Mesenchymal stem cell (in vitro differentiated cells and primary cell): ENCODE measurements at regions not wholly inside any gene's neighbourhood (a gene's known extent, or its start where the extent isn't known, plus 50 kb on each side); places are given as distances from the start of the nearest gene placed in this dataset.

Experiments
- DNase-seq: peaks from one replicate; pipeline ENCODE4 v3.0.0-alpha.2; 2013
- H2AFZ ChIP-seq: one replicate; pipeline ENCODE4 v1.6.1; 2013; ENCODE audit warnings: low read depth, mild to moderate bottlenecking, control low read depth, inconsistent platforms, low read length, moderate library complexity
- H2AK5ac ChIP-seq: 2 replicates; pipeline ENCODE4 v1.6.1; 2013; ENCODE audit warnings: low read length, moderate library complexity, mild to moderate bottlenecking, inconsistent platforms; ENCODE audit not compliant: severe bottlenecking
- H2BK120ac ChIP-seq: one replicate; pipeline ENCODE4 v1.6.1; 2013; ENCODE audit warnings: low read depth, mild to moderate bottlenecking, inconsistent platforms, low read length, moderate library complexity
- H2BK12ac ChIP-seq, 2 experiments: one replicate each; pipeline ENCODE4 v1.6.1; 2013; ENCODE audit warnings: inconsistent platforms in 2 of 2, low read length in 2 of 2, mild to moderate bottlenecking in 2 of 2, moderate library complexity in 2 of 2, control low read depth in 1 of 2
- H2BK15ac ChIP-seq: one replicate; pipeline ENCODE4 v1.6.1; 2013; ENCODE audit warnings: mild to moderate bottlenecking, low read depth, inconsistent platforms; ENCODE audit not compliant: poor library complexity, severe bottlenecking
- H2BK5ac ChIP-seq: 2 replicates; pipeline ENCODE4 v1.6.1; 2013; ENCODE audit warnings: low read depth, mild to moderate bottlenecking, low read length, control low read depth, inconsistent platforms; ENCODE audit not compliant: poor library complexity, severe bottlenecking
- H3K14ac ChIP-seq, 2 experiments: one replicate each; pipeline ENCODE4 v1.6.1; 2013; ENCODE audit warnings: inconsistent platforms in 2 of 2, low read length in 2 of 2, control low read depth in 1 of 2, mild to moderate bottlenecking in 1 of 2, moderate library complexity in 1 of 2
- H3K18ac ChIP-seq, 2 experiments: one replicate each; pipeline ENCODE4 v1.6.1; 2013; ENCODE audit warnings: inconsistent platforms in 2 of 2, low read length in 2 of 2, control low read depth in 1 of 2, low read depth in 1 of 2, mild to moderate bottlenecking in 1 of 2
- H3K23ac ChIP-seq, 2 experiments: one replicate each; pipeline ENCODE4 v1.6.1; 2013; ENCODE audit warnings: inconsistent platforms in 2 of 2, low read length in 2 of 2, mild to moderate bottlenecking in 2 of 2, moderate library complexity in 2 of 2, control low read depth in 1 of 2
- H3K27ac ChIP-seq: 2 replicates; pipeline ENCODE4 v1.5.1; 2013; ENCODE audit warnings: mild to moderate bottlenecking, moderate library complexity, low read length, control low read depth, inconsistent platforms; ENCODE audit not compliant: poor library complexity, severe bottlenecking
- H3K27me3 ChIP-seq, 2 experiments: 2 replicates each; pipeline versions ENCODE4 v1.6.1 to v1.7.0; 2013; ENCODE audit warnings: low read length in 2 of 2, mild to moderate bottlenecking in 2 of 2, moderate library complexity in 2 of 2, control low read depth in 1 of 2, inconsistent platforms in 1 of 2; ENCODE audit not compliant: control insufficient read depth in 1 of 2, insufficient read depth in 1 of 2
- H3K36me3 ChIP-seq, 2 experiments: 2 replicates each; pipeline versions ENCODE4 v1.6.1 to v1.7.0; 2013; ENCODE audit warnings: low read length in 2 of 2, control low read depth in 1 of 2, inconsistent platforms in 1 of 2, low read depth in 1 of 2, mild to moderate bottlenecking in 1 of 2; ENCODE audit not compliant: insufficient read depth in 2 of 2, control insufficient read depth in 1 of 2
- H3K4ac ChIP-seq, 2 experiments: one replicate each; pipeline ENCODE4 v1.6.1; 2013; ENCODE audit warnings: inconsistent platforms in 2 of 2, low read length in 2 of 2, mild to moderate bottlenecking in 2 of 2, moderate library complexity in 2 of 2, control low read depth in 1 of 2, low read depth in 1 of 2
- H3K4me1 ChIP-seq: 2 replicates; pipeline ENCODE4 v1.6.1; 2013; ENCODE audit warnings: low read depth, low read length, control low read depth; ENCODE audit not compliant: control insufficient read depth, insufficient read depth
- H3K4me2 ChIP-seq: 2 replicates; pipeline ENCODE4 v1.6.1; 2013; ENCODE audit warnings: low read length, mild to moderate bottlenecking, inconsistent platforms; ENCODE audit not compliant: poor library complexity, severe bottlenecking
- H3K4me3 ChIP-seq, 2 experiments: 2 replicates each; pipeline versions ENCODE4 v1.5.1 to v1.7.0; 2013; ENCODE audit warnings: low read length in 2 of 2, mild to moderate bottlenecking in 2 of 2, control low read depth in 1 of 2, low read depth in 1 of 2; ENCODE audit not compliant: insufficient read depth in 1 of 2
- H3K79me1 ChIP-seq: replicated peaks from 2 replicates; pipeline ENCODE4 v1.6.1; 2013; ENCODE audit warnings: mild to moderate bottlenecking, control low read depth, low read length, inconsistent platforms; ENCODE audit not compliant: poor library complexity, severe bottlenecking
- H3K9ac ChIP-seq: 2 replicates; pipeline ENCODE4 v1.7.0; 2013; ENCODE audit warnings: mild to moderate bottlenecking, low read length, moderate library complexity
- H3K9me3 ChIP-seq: 2 replicates; pipeline ENCODE4 v1.7.0; 2013; ENCODE audit warnings: mild to moderate bottlenecking, low read length; ENCODE audit not compliant: control insufficient read depth
- H4K8ac ChIP-seq: one replicate; pipeline ENCODE4 v1.6.1; 2013; ENCODE audit warnings: inconsistent platforms, mild to moderate bottlenecking, low read length, moderate library complexity
- H4K91ac ChIP-seq: one replicate; pipeline ENCODE4 v1.6.1; 2013; ENCODE audit warnings: mild to moderate bottlenecking, low read length, inconsistent platforms
- WGBS: methylation state at CpG from one replicate; pipeline ENCODE4 v1.1.7; 2013; ENCODE audit warnings: mixed read lengths; 5-methylcytosine and 5-hydroxymethylcytosine counted together

- no peaks in the 10 kb centered on the region for H3K4me1 ChIP-seq
- no peak overlapping the region for H3K4me2 ChIP-seq
- H4K8ac ChIP-seq, result no peak overlapping the region
- no peak overlapping the region for H3K27ac ChIP-seq
- no peak overlapping the region for H2BK5ac ChIP-seq
- H2BK120ac ChIP-seq, result no peak overlapping the region
- no peak overlapping the region for H2AK5ac ChIP-seq
- no peaks in the 10 kb centered on the region for H3K9me3 ChIP-seq
- H2BK12ac ChIP-seq, result no peak overlapping the region
- no peak overlapping the region for H3K14ac ChIP-seq
- H3K18ac ChIP-seq, result no peak overlapping the region
- no peak overlapping the region for H2BK15ac ChIP-seq
- H3K36me3 ChIP-seq, result no peaks in the 10 kb centered on the region
- DNase-seq, result no peak
- H4K91ac ChIP-seq, result no peak overlapping the region
- no peaks in the 10 kb centered on the region for H3K79me1 ChIP-seq
- H3K27me3 ChIP-seq, result no peaks in the 10 kb centered on the region
- H3K4ac ChIP-seq, result no peak overlapping the region
- no peak overlapping the region for H3K23ac ChIP-seq
- no peak overlapping the region for H3K4me3 ChIP-seq
- WGBS, result 91% methylated on average over 1 of the region's 3 CpGs
- H3K9ac ChIP-seq, result no peak overlapping the region
- no peak overlapping the region for H2AFZ ChIP-seq
These were observed 219.3 kb upstream of the EEA1 start for GRCh38 chr12:93148412-93148811.

DNA sequence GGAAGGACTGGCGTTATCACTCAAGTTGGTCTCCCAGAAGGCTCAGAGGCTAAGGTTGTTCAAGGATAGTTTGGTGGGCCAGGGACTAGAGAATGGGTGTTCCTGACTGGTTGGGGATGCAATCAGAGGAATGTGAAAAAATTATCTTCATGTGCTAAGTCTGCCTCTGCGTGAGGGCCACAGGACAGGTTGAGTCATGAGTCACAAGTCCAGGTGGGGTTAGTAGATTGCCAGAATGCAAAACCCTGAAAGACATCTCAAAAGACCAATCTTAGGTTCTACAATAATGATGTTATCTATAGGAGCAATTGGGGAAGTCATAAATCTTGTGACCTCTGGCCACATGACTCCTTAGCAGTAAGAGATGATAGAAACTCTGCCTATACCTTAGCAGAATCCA lies 220.1 kb upstream of the EEA1 start:
- Histone ChIP-seq H2AFZ (no peak overlapping the region), H4K91ac (no peak overlapping the region), H2BK15ac (no peak overlapping the region), H3K9me3 (no peaks in the 10 kb centered on the region), H3K79me1 (no peaks in the 10 kb centered on the region), H3K4me3 (no peak overlapping the region), H3K14ac (no peak overlapping the region), H3K36me3 (no peaks in the 10 kb centered on the region), H3K27me3 (no peaks in the 10 kb centered on the region), H3K23ac (no peak overlapping the region), H2BK120ac (no peak overlapping the region), H3K27ac (no peak overlapping the region), H3K9ac (no peak overlapping the region), H3K4me1 (no peaks in the 10 kb centered on the region), H2BK12ac (no peak overlapping the region), H2BK5ac (no peak overlapping the region), H3K18ac (no peak overlapping the region), H4K8ac (no peak overlapping the region), H2AK5ac (no peak overlapping the region), H3K4ac (no peak overlapping the region), H3K4me2 (no peak overlapping the region)
- no peak for DNase-seq
- 93% methylated on average over 2 of the region's 2 CpGs for WGBS

DNA sequence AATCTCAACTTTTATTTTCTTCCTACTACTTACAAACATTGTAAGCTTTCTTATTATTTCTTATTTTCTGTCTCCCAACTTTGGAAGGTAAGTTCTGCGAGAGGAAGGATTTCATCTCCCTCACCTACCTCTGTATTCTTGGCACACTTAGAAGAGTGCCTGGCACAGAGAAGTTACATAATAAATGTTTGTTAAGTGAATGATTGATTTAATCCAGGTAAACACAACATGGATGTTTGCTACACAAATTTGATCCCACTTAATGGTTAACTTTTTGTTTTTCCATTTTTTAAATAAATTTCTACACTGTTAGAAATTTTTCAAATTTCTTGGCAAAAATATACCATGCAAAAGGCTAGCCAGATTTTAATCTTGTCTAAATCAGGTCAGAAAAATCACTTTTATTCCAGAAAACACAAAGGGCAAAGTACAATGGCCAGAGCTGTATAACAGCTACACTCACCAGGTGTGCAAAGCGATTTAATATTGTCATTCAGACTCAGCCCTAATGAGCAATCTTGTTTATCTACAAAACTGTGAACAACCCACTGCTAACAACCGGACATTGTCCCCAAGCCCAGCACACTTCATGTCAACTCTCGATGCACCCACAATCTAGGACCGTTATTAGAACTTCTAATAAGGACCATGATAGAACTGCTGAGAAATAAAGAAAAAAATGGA lies 222.1 kb upstream of the EEA1 start:
- WGBS, result over 99% methylated on average over 4 of the region's 5 CpGs
- DNase-seq, result no peak

DNA sequence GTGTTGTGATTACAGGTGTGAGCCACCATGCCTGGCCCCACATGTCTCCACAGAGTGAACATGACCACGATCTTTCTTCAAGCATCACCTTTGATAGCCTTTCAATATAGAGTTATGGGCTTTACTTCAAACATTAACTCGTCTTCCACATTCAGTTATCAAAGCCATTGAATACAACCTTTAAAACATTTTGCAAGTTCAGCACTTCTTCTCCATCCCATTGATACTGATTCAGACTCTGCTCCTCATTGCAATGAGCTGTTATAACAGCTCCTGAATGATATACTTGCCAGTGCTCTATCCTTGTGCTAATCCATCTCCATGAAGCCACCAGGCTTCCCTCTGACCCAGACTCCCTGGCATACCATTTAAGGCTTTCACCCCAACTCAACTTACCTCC lies 223.5 kb upstream of the EEA1 start:
- Histone ChIP-seq H3K79me1 (no peaks in the 10 kb centered on the region), H2BK5ac (no peak overlapping the region), H3K9me3 (no peaks in the 10 kb centered on the region), H3K27ac (no peak overlapping the region), H3K14ac (no peak overlapping the region), H2AK5ac (no peak overlapping the region), H2AFZ (no peak overlapping the region), H4K91ac (no peak overlapping the region), H2BK15ac (no peak overlapping the region), H3K4me2 (no peak overlapping the region), H2BK12ac (no peak overlapping the region), H3K27me3 (no peaks in the 10 kb centered on the region), H3K18ac (no peak overlapping the region), H3K4me1 (no peaks in the 10 kb centered on the region), H3K36me3 (no peaks in the 10 kb centered on the region), H3K4ac (no peak overlapping the region), H3K9ac (no peak overlapping the region), H3K4me3 (no peak overlapping the region), H3K23ac (no peak overlapping the region), H2BK120ac (no peak overlapping the region), H4K8ac (no peak overlapping the region)
- DNase-seq, result no peak
- WGBS, result 98% methylated on average over 2 of the region's 2 CpGs

More for the DNA sequence above, 222.1 kb upstream of the EEA1 start:
- Histone ChIP-seq H3K27ac (no peak overlapping the region), H3K36me3 (no peaks in the 10 kb centered on the region), H3K23ac (no peak overlapping the region), H2BK5ac (no peak overlapping the region), H3K4ac (no peak overlapping the region), H3K4me3 (no peak overlapping the region), H2AFZ (no peak overlapping the region), H4K8ac (no peak overlapping the region), H2BK12ac (no peak overlapping the region), H2BK15ac (no peak overlapping the region), H3K4me1 (no peaks in the 10 kb centered on the region), H3K14ac (no peak overlapping the region), H3K27me3 (no peaks in the 10 kb centered on the region), H3K18ac (no peak overlapping the region), H3K4me2 (no peak overlapping the region), H2AK5ac (no peak overlapping the region), H2BK120ac (no peak overlapping the region), H3K9me3 (no peaks in the 10 kb centered on the region), H3K79me1 (no peaks in the 10 kb centered on the region), H3K9ac (no peak overlapping the region), H4K91ac (no peak overlapping the region)
